Neutrophil (primary cell): ENCODE measurements at regions not wholly inside any gene's neighbourhood (a gene's known extent, or its start where the extent isn't known, plus 50 kb on each side); places are given as distances from the start of the nearest gene placed in this dataset.
"Not testable (repeated sequence)": the region's sequence is repeated elsewhere in the genome, so short reads cannot be mapped to it uniquely, and the experiment has no call there.

Experiments used
- H3K27ac ChIP-seq: fragments of 200-600 bp; sonication (generic); 2 replicates; pipeline ENCODE4 v1.5.1; 2016; ENCODE audit warnings: mild to moderate bottlenecking, moderate library complexity
- H3K27me3 ChIP-seq: fragments of 200-600 bp; sonication (generic); 2 replicates; pipeline ENCODE4 v1.6.0; 2016; ENCODE audit warnings: mild to moderate bottlenecking
- H3K36me3 ChIP-seq: fragments of 200-600 bp; sonication (generic); 2 replicates; pipeline ENCODE4 v1.5.1; 2017
- H3K4me1 ChIP-seq, 2 experiments: fragments of 200-600 bp in 1 of 2; sonication (generic) in 1 of 2; 1 replicate in 1 of 2; 2 replicates in 1 of 2; pipeline versions ENCODE4 v1.5.1 to v1.6.1; 2013 to 2016; ENCODE audit warnings: low read depth in 1 of 2, low read length in 1 of 2, mild to moderate bottlenecking in 1 of 2, moderate library complexity in 1 of 2; ENCODE audit not compliant: control insufficient read depth in 1 of 2, insufficient read depth in 1 of 2
- H3K4me3 ChIP-seq, 2 experiments: fragments of 200-600 bp in 1 of 2; sonication (generic) in 1 of 2; 1 replicate in 1 of 2; 2 replicates in 1 of 2; pipeline ENCODE4 v1.5.1; 2013 to 2016; ENCODE audit warnings: low read depth in 1 of 2, low read length in 1 of 2, mild to moderate bottlenecking in 1 of 2, moderate library complexity in 1 of 2
- H3K9me3 ChIP-seq: fragments of 200-600 bp; sonication (generic); 2 replicates; pipeline ENCODE4 v1.5.1; 2016
- CTCF ChIP-seq: fragments of 200-600 bp; sonication (generic); IDR thresholded peaks from 2 replicates; pipeline ENCODE4 v1.5.1; 2016; ENCODE audit warnings: antibody characterized with exemption

GRCh38 chr10:101280511-101280910 is 51.2 kb upstream of the LBX1 start:
- no peak overlapping the region for H3K27ac ChIP-seq
- H3K4me1 ChIP-seq, result no peaks in the 10 kb centered on the region
- peaks cover 95% of the 10 kb centered on the region for H3K27me3 ChIP-seq
- no peaks in the 10 kb centered on the region for H3K36me3 ChIP-seq
- no peaks in the 10 kb centered on the region for H3K9me3 ChIP-seq
- H3K4me3 ChIP-seq, result no peak overlapping the region
- no peak for TF ChIP-seq CTCF

GRCh38 chr10:101280921-101281320 is 51.7 kb upstream of the LBX1 start:
- H3K27ac ChIP-seq, H3K36me3 ChIP-seq, H3K4me1 ChIP-seq, H3K9me3 ChIP-seq, H3K4me3 ChIP-seq: not testable (repeated sequence)
- H3K27me3 ChIP-seq, result peaks cover 95% of the 10 kb centered on the region

- no peak for TF ChIP-seq CTCF
- no peaks in the 10 kb centered on the region for H3K36me3 ChIP-seq
- H3K9me3 ChIP-seq, result no peaks in the 10 kb centered on the region
- H3K4me3 ChIP-seq, result no peak overlapping the region
- H3K27me3 ChIP-seq, result peaks cover 96% of the 10 kb centered on the region
- no peaks in the 10 kb centered on the region for H3K4me1 ChIP-seq
- no peak overlapping the region for H3K27ac ChIP-seq
Measured at GRCh38 chr10:101282947-101283346, 53.7 kb upstream of the LBX1 start.

GRCh38 chr10:101283762-101284100 is 54.5 kb upstream of the LBX1 start:
- no peaks in the 10 kb centered on the region for H3K9me3 ChIP-seq
- TF ChIP-seq CTCF, result no peak
- no peak overlapping the region for H3K27ac ChIP-seq
- H3K27me3 ChIP-seq, result peaks cover 98% of the 10 kb centered on the region
- H3K4me3 ChIP-seq, result no peak overlapping the region
- H3K4me1 ChIP-seq, result no peaks in the 10 kb centered on the region
- no peaks in the 10 kb centered on the region for H3K36me3 ChIP-seq

GRCh38 chr10:101284101-101284743 is 55.0 kb upstream of the LBX1 start:
- Histone ChIP-seq H3K27ac (no peak overlapping the region), H3K4me1 (no peaks in the 10 kb centered on the region), H3K27me3 (peaks cover 98% of the 10 kb centered on the region), H3K36me3 (no peaks in the 10 kb centered on the region), H3K4me3 (no peak overlapping the region), H3K9me3 (no peaks in the 10 kb centered on the region)
- TF ChIP-seq CTCF, result no peak

- H3K27ac ChIP-seq, result no peak overlapping the region
- H3K36me3 ChIP-seq, result no peaks in the 10 kb centered on the region
- no peaks in the 10 kb centered on the region for H3K4me1 ChIP-seq
- H3K27me3 ChIP-seq, result peaks cover 98% of the 10 kb centered on the region
- H3K4me3 ChIP-seq, result no peak overlapping the region
- H3K9me3 ChIP-seq, result no peaks in the 10 kb centered on the region
- TF ChIP-seq CTCF, result no peak
Measured at GRCh38 chr10:101284744-101285463, 55.6 kb upstream of the LBX1 start.
